ENCODE measurements at regions not wholly inside any gene's neighbourhood (a gene's known extent, or its start where the extent isn't known, plus 50 kb on each side); places are given as distances from the start of the nearest gene placed in this dataset.

DNA sequence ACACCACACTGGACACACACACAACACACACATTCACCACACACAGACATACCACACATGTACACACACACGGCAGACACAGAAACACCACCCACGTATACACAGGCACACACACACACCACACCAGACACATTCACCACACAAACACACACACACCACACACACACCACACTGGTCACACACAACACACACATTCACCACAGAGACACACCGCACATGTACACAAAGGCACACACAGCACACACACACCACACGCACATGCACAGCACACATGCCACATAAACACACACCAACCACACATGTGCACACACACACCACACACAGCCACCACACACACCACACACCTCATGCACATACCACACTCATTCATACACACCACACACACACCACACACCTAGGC is 84.2 kb upstream of the PRR5 start:
- Histone ChIP-seq H2BK120ac (ENCODE audit: low read depth, low read length) (no peak overlapping the region), H3K4me3 (ENCODE audit: insufficient read depth, low read depth, low read length) (no peak overlapping the region), H3K4me2 (ENCODE audit: low read depth, low read length) (no peak overlapping the region), H3K4me1 (ENCODE audit: control insufficient read depth, insufficient read depth, low read length) (no peaks in the 10 kb centered on the region), H4K5ac (ENCODE audit: low read depth, low read length) (no peak overlapping the region), H3K14ac (replicated peaks; ENCODE audit: low read depth, low read length) (no peak overlapping the region), H2BK20ac (ENCODE audit: low read depth, low read length) (no peak overlapping the region), H4K91ac (ENCODE audit: insufficient read depth, low read depth, low read length) (no peak overlapping the region), H3K9me3 (ENCODE audit: control insufficient read depth, insufficient read depth, low read length) (peaks cover 12% of the 10 kb centered on the region), H4K8ac (ENCODE audit: low read depth in 2 of 2, low read length in 2 of 2) (no peak overlapping the region), H2BK15ac (ENCODE audit: low read depth, low read length) (0 out of 3 replicates have a peak overlapping the region, but pooled peaks have one; percentile 37), H3K23ac (ENCODE audit: low read depth, low read length) (no peak overlapping the region; the same call in 1 of the 2 replicates), H3K9ac (ENCODE audit: low read depth, low read length) (no peak overlapping the region), H3K27me3 (ENCODE audit: control insufficient read depth, insufficient read depth, low read length) (no peaks in the 10 kb centered on the region; the same call in 1 of the 2 replicates), H4K20me1 (ENCODE audit: insufficient read depth, low read length) (no peaks in the 10 kb centered on the region), H3K18ac (ENCODE audit: low read depth, low read length) (no peak overlapping the region), H2AK9ac (replicated peaks; ENCODE audit: low read depth, low read length, poor library complexity) (no peak overlapping the region), H2AK5ac (ENCODE audit: low read depth, low read length) (peak overlapping the region; percentile 85), H3K79me1 (ENCODE audit: low read depth in 1 of 2, low read length in 2 of 2) (no peaks in the 10 kb centered on the region), H3K56ac (ENCODE audit: extremely low read depth, insufficient read depth, low read length) (no peak overlapping the region), H3K27ac (ENCODE audit: insufficient read depth, low read length) (no peak overlapping the region), H3K36me3 (ENCODE audit: control insufficient read depth, insufficient read depth, low read length) (no peaks in the 10 kb centered on the region), H2BK5ac (ENCODE audit: low read depth, low read length, poor library complexity, severe bottlenecking) (peak overlapping the region; percentile 66), H3K4ac (ENCODE audit: low read depth, low read length) (no peak overlapping the region; the same call in 1 of the 2 replicates), H3K9me1 (ENCODE audit: insufficient read depth, low read length) (peaks cover 12% of the 10 kb centered on the region), H2AFZ (replicated peaks; ENCODE audit: low read length, poor library complexity) (no peak overlapping the region)
- ChIA-PET POLR2A (ENCODE audit: unreplicated experiment) (no interaction called here), CTCF (no interaction called here)
- no peak for ATAC-seq (ENCODE audit: low read depth)
- TF ChIP-seq, protein P1, sequence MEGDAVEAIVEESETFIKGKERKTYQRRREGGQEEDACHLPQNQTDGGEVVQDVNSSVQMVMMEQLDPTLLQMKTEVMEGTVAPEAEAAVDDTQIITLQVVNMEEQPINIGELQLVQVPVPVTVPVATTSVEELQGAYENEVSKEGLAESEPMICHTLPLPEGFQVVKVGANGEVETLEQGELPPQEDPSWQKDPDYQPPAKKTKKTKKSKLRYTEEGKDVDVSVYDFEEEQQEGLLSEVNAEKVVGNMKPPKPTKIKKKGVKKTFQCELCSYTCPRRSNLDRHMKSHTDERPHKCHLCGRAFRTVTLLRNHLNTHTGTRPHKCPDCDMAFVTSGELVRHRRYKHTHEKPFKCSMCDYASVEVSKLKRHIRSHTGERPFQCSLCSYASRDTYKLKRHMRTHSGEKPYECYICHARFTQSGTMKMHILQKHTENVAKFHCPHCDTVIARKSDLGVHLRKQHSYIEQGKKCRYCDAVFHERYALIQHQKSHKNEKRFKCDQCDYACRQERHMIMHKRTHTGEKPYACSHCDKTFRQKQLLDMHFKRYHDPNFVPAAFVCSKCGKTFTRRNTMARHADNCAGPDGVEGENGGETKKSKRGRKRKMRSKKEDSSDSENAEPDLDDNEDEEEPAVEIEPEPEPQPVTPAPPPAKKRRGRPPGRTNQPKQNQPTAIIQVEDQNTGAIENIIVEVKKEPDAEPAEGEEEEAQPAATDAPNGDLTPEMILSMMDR (conservative IDR thresholded peaks at IDR 0.05; ENCODE audit: low read depth, low read length): no peak
- TF ChIP-seq, protein P2, sequence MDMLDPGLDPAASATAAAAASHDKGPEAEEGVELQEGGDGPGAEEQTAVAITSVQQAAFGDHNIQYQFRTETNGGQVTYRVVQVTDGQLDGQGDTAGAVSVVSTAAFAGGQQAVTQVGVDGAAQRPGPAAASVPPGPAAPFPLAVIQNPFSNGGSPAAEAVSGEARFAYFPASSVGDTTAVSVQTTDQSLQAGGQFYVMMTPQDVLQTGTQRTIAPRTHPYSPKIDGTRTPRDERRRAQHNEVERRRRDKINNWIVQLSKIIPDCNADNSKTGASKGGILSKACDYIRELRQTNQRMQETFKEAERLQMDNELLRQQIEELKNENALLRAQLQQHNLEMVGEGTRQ (IDR thresholded peaks at IDR 0.05; ENCODE audit: low read depth, low read length): no peak
- no peak for TF ChIP-seq ELK1 (IDR thresholded peaks at IDR 0.05; ENCODE audit: borderline replicate concordance, low read depth, low read length)
- no peak for TF ChIP-seq BHLHE40 (IDR thresholded peaks at IDR 0.05; ENCODE audit: low read depth, low read length)
- TF ChIP-seq POLR2A (IDR thresholded peaks at IDR 0.05; ENCODE audit: low read depth, low read length): no peak
- TF ChIP-seq RAD21 (IDR thresholded peaks at IDR 0.05; ENCODE audit: low read length): no peak
- TF ChIP-seq NFE2L2 (IDR thresholded peaks at IDR 0.05; ENCODE audit: low read depth, low read length): no peak
- TF ChIP-seq CEBPB (IDR thresholded peaks at IDR 0.05; ENCODE audit: low read depth, low read length): no peak
- TF ChIP-seq MAFK (IDR thresholded peaks at IDR 0.05; ENCODE audit: low read depth, low read length): no peak
- TF ChIP-seq SMC3 (IDR thresholded peaks at IDR 0.05; ENCODE audit: low read depth, low read length): no peak
- TF ChIP-seq FOS (IDR thresholded peaks at IDR 0.05; ENCODE audit: low read depth, low read length): no peak
- no peak for TF ChIP-seq RCOR1 (IDR thresholded peaks at IDR 0.05; ENCODE audit: insufficient replicate concordance, low read length)
- no peak for TF ChIP-seq RFX5 (IDR thresholded peaks at IDR 0.05; ENCODE audit: low read depth, low read length)
- TF ChIP-seq MAZ (IDR thresholded peaks at IDR 0.05; ENCODE audit: borderline replicate concordance, low read depth, low read length): no peak
- no peak for TF ChIP-seq CHD1 (IDR thresholded peaks at IDR 0.05; ENCODE audit: low read depth, low read length)
- TF ChIP-seq MXI1 (IDR thresholded peaks at IDR 0.05; ENCODE audit: borderline replicate concordance, low read depth, low read length): no peak
- DNase-seq: no peak
- dilution Hi-C loops (cut with HindIII; ENCODE audit: low sequenced_read_pairs, unreplicated experiment) (no loop called here), in situ Hi-C loops (cut with MboI; ENCODE audit: low sequenced_read_pairs) (no loop called here), intact Hi-C loops (cut with micrococcal nuclease) (no loop called here)
- BruUV-seq (replicated peaks): no TSS peak
- WGBS, 2 experiments (ENCODE audit: extremely low coverage in 2 of 2, insufficient read length in 1 of 2): 91% methylated on average over 3 of the region's 4 CpGs; no CpG with 5 or more reads in 1 of the 2 experiments
